Neuronal stem cell (in vitro differentiated cells): ENCODE measurements at regions not wholly inside any gene's neighbourhood (a gene's known extent, or its start where the extent isn't known, plus 50 kb on each side); places are given as distances from the start of the nearest gene placed in this dataset.

Source experiments
- DNase-seq: peaks from one replicate; pipeline ENCODE4 v3.0.0-alpha.2; 2013; ENCODE audit warnings: low spot score
- H2AFZ ChIP-seq: one replicate; pipeline ENCODE4 v1.6.1; 2013; ENCODE audit warnings: mild to moderate bottlenecking, low read length, inconsistent platforms
- H2AK5ac ChIP-seq: 2 replicates; pipeline ENCODE4 v1.6.1; 2013; ENCODE audit warnings: low read depth, mild to moderate bottlenecking, inconsistent platforms, low read length, moderate library complexity, mixed read lengths
- H2BK120ac ChIP-seq: 2 replicates; pipeline ENCODE4 v1.6.1; 2013; ENCODE audit warnings: low read depth, mild to moderate bottlenecking, inconsistent platforms, low read length, moderate library complexity, mixed read lengths
- H2BK12ac ChIP-seq: one replicate; pipeline ENCODE4 v1.6.1; 2013; ENCODE audit warnings: low read length, inconsistent platforms
- H2BK15ac ChIP-seq: 2 replicates; pipeline ENCODE4 v1.6.1; 2013; ENCODE audit warnings: mild to moderate bottlenecking, low read length, inconsistent platforms, mixed read lengths
- H2BK5ac ChIP-seq: one replicate; pipeline ENCODE4 v1.6.1; 2013; ENCODE audit warnings: inconsistent platforms, mild to moderate bottlenecking, low read length, moderate library complexity
- H3K14ac ChIP-seq: one replicate; pipeline ENCODE4 v1.6.1; 2013; ENCODE audit warnings: low read length, inconsistent platforms
- H3K18ac ChIP-seq: 2 replicates; pipeline ENCODE4 v1.6.1; 2013; ENCODE audit warnings: low read length, inconsistent platforms
- H3K23ac ChIP-seq: 2 replicates; pipeline ENCODE4 v1.6.1; 2013; ENCODE audit warnings: low read depth, mild to moderate bottlenecking, mixed read lengths, low read length, inconsistent platforms; ENCODE audit not compliant: poor library complexity
- H3K27ac ChIP-seq: replicated peaks from 3 replicates; pipeline ENCODE4 v1.5.1; 2013; ENCODE audit warnings: low read length, inconsistent platforms
- H3K27me3 ChIP-seq, 3 experiments: 2 replicates each; pipeline ENCODE4 v1.6.1; 2013; ENCODE audit warnings: low read length in 3 of 3, mild to moderate bottlenecking in 2 of 3, inconsistent platforms in 1 of 3, low read depth in 1 of 3, mixed read lengths in 1 of 3, moderate library complexity in 1 of 3; ENCODE audit not compliant: control insufficient read depth in 3 of 3, insufficient read depth in 3 of 3
- H3K36me3 ChIP-seq, 2 donors: replicated peaks in 1 of 2; 2 replicates each; pipeline ENCODE4 v1.6.1; 2013; ENCODE audit warnings: low read length in 2 of 2; ENCODE audit not compliant: control insufficient read depth in 2 of 2, insufficient read depth in 2 of 2
- H3K4ac ChIP-seq: 2 replicates; pipeline ENCODE4 v1.6.1; 2013; ENCODE audit warnings: inconsistent platforms, mild to moderate bottlenecking, low read length, moderate library complexity
- H3K4me1 ChIP-seq, 2 donors: 1 replicate in 1 of 2; 2 replicates in 1 of 2; pipeline ENCODE4 v1.6.1; 2013; ENCODE audit warnings: low read length in 2 of 2, low read depth in 1 of 2; ENCODE audit not compliant: control insufficient read depth in 2 of 2, insufficient read depth in 1 of 2
- H3K4me2 ChIP-seq: one replicate; pipeline ENCODE4 v1.6.1; 2013; ENCODE audit warnings: mild to moderate bottlenecking, low read length, inconsistent platforms; ENCODE audit not compliant: insufficient read depth, poor library complexity, severe bottlenecking
- H3K4me3 ChIP-seq, 2 donors: 2 replicates each; pipeline ENCODE4 v1.5.1; 2013; ENCODE audit warnings: low read length in 2 of 2, mild to moderate bottlenecking in 2 of 2, inconsistent platforms in 1 of 2, moderate library complexity in 1 of 2
- H3K79me1 ChIP-seq: one replicate; pipeline ENCODE4 v1.6.1; 2013; ENCODE audit warnings: low read depth, mild to moderate bottlenecking, inconsistent platforms, low read length, moderate library complexity
- H3K9ac ChIP-seq: one replicate; pipeline ENCODE4 v1.6.1; 2013; ENCODE audit warnings: mild to moderate bottlenecking, low read depth, low read length, inconsistent platforms; ENCODE audit not compliant: poor library complexity
- H3K9me3 ChIP-seq, 2 donors: replicated peaks in 1 of 2; 2 replicates each; pipeline versions ENCODE3 to v1.6.1; 2013; ENCODE audit warnings: low read length in 2 of 2, mild to moderate bottlenecking in 2 of 2, inconsistent platforms in 1 of 2, low read depth in 1 of 2, mixed read lengths in 1 of 2, moderate library complexity in 1 of 2; ENCODE audit not compliant: control insufficient read depth in 2 of 2, insufficient read depth in 1 of 2
- H4K8ac ChIP-seq: one replicate; pipeline ENCODE4 v1.6.1; 2013; ENCODE audit warnings: low read depth, mild to moderate bottlenecking, inconsistent platforms, low read length, moderate library complexity
- H4K91ac ChIP-seq: one replicate; pipeline ENCODE4 v1.6.1; 2013; ENCODE audit warnings: low read length, low read depth, mild to moderate bottlenecking, inconsistent platforms; ENCODE audit not compliant: poor library complexity
- WGBS, 2 donors: extraction: QIAGEN DNeasy Blood & Tissue Kit; methylation state at CpG; one replicate each; pipeline ENCODE4 v1.1.7; 2013; ENCODE audit warnings: missing lambda C conversion rate in 2 of 2, mixed read lengths in 1 of 2; ENCODE audit not compliant: insufficient read length in 2 of 2, insufficient replicate concordance in 1 of 2; ENCODE audit errors: extremely low coverage in 2 of 2; 5-methylcytosine and 5-hydroxymethylcytosine counted together

DNA sequence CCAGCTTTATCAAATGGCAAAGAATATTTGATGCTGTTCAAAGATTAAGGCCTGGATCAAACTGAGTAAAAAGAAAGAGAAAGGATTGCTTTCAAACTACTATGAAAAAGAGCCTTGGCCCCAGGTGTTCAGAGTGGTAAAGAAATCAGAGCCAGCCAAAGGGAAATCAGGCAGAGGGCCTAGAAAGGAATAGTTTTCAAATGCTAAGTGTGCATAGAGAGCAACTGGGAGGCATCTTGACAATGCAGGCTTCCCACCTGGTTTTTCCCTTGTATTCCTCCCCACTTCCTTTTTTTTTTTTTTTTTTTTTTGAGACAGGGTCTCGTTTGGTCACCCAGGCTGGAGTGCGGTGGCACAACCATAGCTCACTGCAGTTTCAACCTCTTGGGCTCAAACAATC is 340.2 kb upstream of the ADAMTS9 start:
- Histone ChIP-seq H3K18ac (no peak overlapping the region), H4K91ac (no peak overlapping the region), H3K36me3 (no peaks in the 10 kb centered on the region), H3K14ac (no peak overlapping the region), H2BK12ac (no peak overlapping the region), H3K23ac (no peak overlapping the region), H2BK120ac (no peak overlapping the region), H3K79me1 (no peaks in the 10 kb centered on the region), H2BK15ac (no peak overlapping the region), H3K4me2 (no peak overlapping the region), H3K27me3 (no peaks in the 10 kb centered on the region), H3K9me3 (peaks cover 0 to 2% of the 10 kb centered on the region in 2 donors), H2BK5ac (no peak overlapping the region), H2AFZ (no peak overlapping the region), H3K4ac (no peak overlapping the region), H3K4me3 (no peak overlapping the region), H3K4me1 (no peaks in the 10 kb centered on the region), H4K8ac (no peak overlapping the region), H2AK5ac (no peak overlapping the region), H3K9ac (no peak overlapping the region), H3K27ac (no peak overlapping the region)
- WGBS, 2 donors: no CpG with 5 or more reads among the region's 2 CpGs
- DNase-seq: no peak

DNA sequence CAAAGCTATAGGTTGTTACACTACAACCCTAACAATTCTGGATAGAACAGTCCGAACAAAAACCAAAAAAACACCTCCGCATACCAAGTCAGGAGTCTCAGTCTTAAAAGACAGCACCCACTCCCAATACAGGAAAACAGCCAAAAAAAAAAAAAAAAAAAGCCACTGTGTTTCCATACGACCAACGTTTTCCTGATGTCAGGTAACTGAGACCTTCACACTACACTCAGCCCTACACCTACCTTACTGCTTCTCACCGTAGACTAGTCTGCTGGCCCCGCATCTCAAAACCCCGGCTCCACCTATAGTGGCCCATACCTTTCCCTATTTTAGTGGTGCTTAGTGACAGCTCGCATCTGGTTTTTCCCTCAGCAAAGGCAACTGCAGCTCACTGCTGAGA is 339.5 kb upstream of the ADAMTS9 start:
- Histone ChIP-seq H2BK5ac (no peak overlapping the region), H4K91ac (no peak overlapping the region), H3K4me3 (no peak overlapping the region), H3K27me3 (no peaks in the 10 kb centered on the region), H2BK120ac (no peak overlapping the region), H3K23ac (no peak overlapping the region), H3K27ac (no peak overlapping the region), H3K14ac (no peak overlapping the region), H3K9me3 (peaks cover 0 to 2% of the 10 kb centered on the region in 2 donors), H3K36me3 (no peaks in the 10 kb centered on the region), H4K8ac (no peak overlapping the region), H2BK12ac (no peak overlapping the region), H3K79me1 (no peaks in the 10 kb centered on the region), H2AK5ac (no peak overlapping the region), H3K18ac (no peak overlapping the region), H3K9ac (no peak overlapping the region), H2BK15ac (no peak overlapping the region), H2AFZ (no peak overlapping the region), H3K4me1 (no peaks in the 10 kb centered on the region), H3K4ac (no peak overlapping the region), H3K4me2 (no peak overlapping the region)
- DNase-seq: no peak
- no CpG with 5 or more reads among the region's 8 CpGs for WGBS, 2 donors

DNA sequence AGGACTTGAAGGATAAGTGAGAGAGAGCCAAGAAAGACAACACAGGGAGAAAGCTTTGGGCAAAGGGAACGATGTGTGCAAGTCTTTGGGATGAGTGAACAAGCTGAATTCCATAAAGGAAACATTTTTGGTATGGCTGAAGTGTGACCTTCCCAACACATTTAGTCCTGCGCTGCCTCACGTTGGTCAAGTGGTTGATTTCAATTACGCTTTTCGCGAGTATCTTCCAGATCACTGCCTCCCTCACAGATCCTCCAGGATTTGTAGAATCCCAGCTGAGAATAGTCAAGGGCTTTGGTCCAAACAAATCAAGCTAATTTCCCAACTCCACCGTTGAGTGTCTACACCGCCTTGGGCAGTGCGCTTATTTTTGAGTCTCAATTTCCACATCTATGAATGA is 338.4 kb upstream of the ADAMTS9 start:
- DNase-seq: no peak
- H3K4ac ChIP-seq: no peak overlapping the region
- H3K14ac ChIP-seq: no peak overlapping the region
- no CpG with 5 or more reads among the region's 9 CpGs for WGBS, 2 donors
- no peak overlapping the region for H3K4me2 ChIP-seq
- no peak overlapping the region for H2BK5ac ChIP-seq
- no peak overlapping the region for H2BK120ac ChIP-seq
- peaks cover 0 to 2% of the 10 kb centered on the region in 2 donors for H3K9me3 ChIP-seq
- H4K8ac ChIP-seq: no peak overlapping the region
- H3K36me3 ChIP-seq: no peaks in the 10 kb centered on the region
- H3K4me1 ChIP-seq: no peaks in the 10 kb centered on the region
- H2AK5ac ChIP-seq: no peak overlapping the region
- H2AFZ ChIP-seq: no peak overlapping the region
- no peak overlapping the region for H3K18ac ChIP-seq
- H3K23ac ChIP-seq: no peak overlapping the region
- no peak overlapping the region for H2BK15ac ChIP-seq
- H3K4me3 ChIP-seq: no peak overlapping the region
- H2BK12ac ChIP-seq: no peak overlapping the region
- no peak overlapping the region for H3K27ac ChIP-seq
- no peak overlapping the region for H4K91ac ChIP-seq
- no peaks in the 10 kb centered on the region for H3K27me3 ChIP-seq
- H3K9ac ChIP-seq: no peak overlapping the region
- H3K79me1 ChIP-seq: no peaks in the 10 kb centered on the region

DNA sequence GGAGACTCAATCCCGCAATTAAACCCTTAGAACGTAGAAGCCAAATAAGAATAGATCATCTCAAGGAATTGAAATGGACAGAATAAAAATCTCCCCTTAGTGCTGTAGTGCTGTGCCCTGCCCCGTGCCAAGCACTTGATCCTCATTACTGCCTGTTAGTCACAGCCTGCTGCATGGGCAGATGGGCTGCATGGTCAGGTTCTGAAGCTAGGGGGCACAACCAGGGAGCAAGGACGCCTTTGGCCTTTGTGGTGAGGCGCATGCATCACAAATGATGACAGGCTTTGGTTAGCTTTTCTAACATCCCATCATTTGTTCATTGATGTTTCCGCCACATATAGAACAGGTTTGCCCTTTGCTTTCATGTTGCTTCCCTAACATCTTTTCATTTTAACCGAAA is 336.3 kb upstream of the ADAMTS9 start:
- no peak for DNase-seq
- Histone ChIP-seq H3K27ac (no peak overlapping the region), H2BK15ac (no peak overlapping the region), H3K36me3 (no peaks in the 10 kb centered on the region), H2AK5ac (no peak overlapping the region), H2AFZ (no peak overlapping the region), H3K9ac (no peak overlapping the region), H2BK5ac (no peak overlapping the region), H2BK12ac (no peak overlapping the region), H2BK120ac (no peak overlapping the region), H3K27me3 (no peaks in the 10 kb centered on the region), H3K4me1 (peaks cover 0 to 1% of the 10 kb centered on the region in 2 donors), H3K23ac (no peak overlapping the region), H3K9me3 (no peaks in the 10 kb centered on the region), H4K91ac (no peak overlapping the region), H3K14ac (no peak overlapping the region), H4K8ac (no peak overlapping the region), H3K4me3 (no peak overlapping the region), H3K4ac (no peak overlapping the region), H3K79me1 (no peaks in the 10 kb centered on the region), H3K18ac (no peak overlapping the region), H3K4me2 (no peak overlapping the region)
- no CpG with 5 or more reads among the region's 7 CpGs for WGBS, 2 donors
